ENCODE measurements at regions not wholly inside any gene's neighbourhood (a gene's known extent, or its start where the extent isn't known, plus 50 kb on each side); places are given as distances from the start of the nearest gene placed in this dataset.

GRCh38 chr10:53022611-53023088, 250.1 kb upstream of the MBL2 start:
- TF ChIP-seq CTCF (IDR thresholded peaks at IDR 0.05) (no peak), RCOR1 (IDR thresholded peaks at IDR 0.05; ENCODE audit: low read depth, low read length) (no peak), MYC (IDR thresholded peaks at IDR 0.05; ENCODE audit: borderline replicate concordance, low read length) (no peak), KDM1A (IDR thresholded peaks at IDR 0.05; ENCODE audit: low read depth) (no peak), JUN (IDR thresholded peaks at IDR 0.05) (no peak), POLR2A (IDR thresholded peaks at IDR 0.05; ENCODE audit: low read length) (no peak), USF2 (IDR thresholded peaks at IDR 0.05) (no peak), BHLHE40 (IDR thresholded peaks at IDR 0.05; ENCODE audit: low read depth, low read length) (no peak), EP300 (IDR thresholded peaks at IDR 0.05) (no peak), CHD2 (IDR thresholded peaks at IDR 0.05; ENCODE audit: low read length, partially characterized antibody) (no peak)

Data from A549 (cell line).